ENCODE measurements at regions not wholly inside any gene's neighbourhood (a gene's known extent, or its start where the extent isn't known, plus 50 kb on each side); places are given as distances from the start of the nearest gene placed in this dataset.

GRCh38 chr4:89483833-89484232, 176.2 kb upstream of the GPRIN3 start:
- TF ChIP-seq CTCF (IDR thresholded peaks at IDR 0.05 in 8 of 11, conservative IDR thresholded peaks at IDR 0.05 in 3 of 11) (no peak), POLR2A (IDR thresholded peaks at IDR 0.05) (no peak), POLR2AphosphoS5 (IDR thresholded peaks at IDR 0.05) (no peak)
